ENCODE measurements at regions not wholly inside any gene's neighbourhood (a gene's known extent, or its start where the extent isn't known, plus 50 kb on each side); places are given as distances from the start of the nearest gene placed in this dataset.

DNA sequence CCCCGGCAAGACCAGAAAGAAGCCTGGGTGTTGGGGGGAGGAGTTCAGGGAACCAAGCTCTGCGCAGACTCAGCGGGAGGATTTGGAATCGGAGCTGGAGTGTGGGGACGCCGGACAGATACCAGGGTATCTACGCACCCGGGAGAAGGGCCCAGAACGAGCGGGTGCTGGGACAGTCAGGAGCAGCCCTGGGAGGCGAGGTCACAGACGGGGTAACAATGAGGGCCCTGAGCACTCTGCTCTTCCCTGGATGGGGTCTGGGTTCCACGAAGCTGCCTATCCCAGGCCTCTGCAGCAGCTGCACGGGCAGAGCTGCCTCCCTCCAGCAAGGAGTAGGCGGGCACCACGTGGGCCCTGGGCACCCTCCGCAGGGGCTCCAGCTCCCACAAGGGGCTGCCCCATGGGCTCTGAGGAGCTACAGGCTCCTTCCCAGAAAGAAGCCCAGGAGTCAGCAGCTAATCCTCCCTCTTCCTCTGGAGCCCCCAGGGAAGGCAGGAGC is 197.2 kb downstream of the BRD1 start:
- no peak overlapping the region for H3K4me3 ChIP-seq (ENCODE audit: low read depth, low read length)
- CTCF ChIA-PET = interaction anchor here (0.8 to 1.3 kb wide), 4 partner anchors 94 to 584 kb away, joined by 3 to 6 read pairs (median 4); no protein-coding TSS in a partner anchor
- no peaks in the 10 kb centered on the region for H3K36me3 ChIP-seq (ENCODE audit: control insufficient read depth in 2 of 2, insufficient read depth in 1 of 2, low read length in 2 of 2)
- H3K27ac ChIP-seq (ENCODE audit: extremely low read depth, low read depth, low read length) = no peak overlapping the region
- H3K4me1 ChIP-seq (ENCODE audit: control insufficient read depth, insufficient read depth, low read length) = no peaks in the 10 kb centered on the region
- POLR2A ChIA-PET = interaction anchor here (1.2 kb wide), 1 partner anchor 41 kb away, joined by 3 read pairs; no protein-coding TSS in a partner anchor
- H3K9me3 ChIP-seq (ENCODE audit: control insufficient read depth, insufficient read depth, low read depth, low read length) = no peaks in the 10 kb centered on the region
- TF ChIP-seq, protein P1, sequence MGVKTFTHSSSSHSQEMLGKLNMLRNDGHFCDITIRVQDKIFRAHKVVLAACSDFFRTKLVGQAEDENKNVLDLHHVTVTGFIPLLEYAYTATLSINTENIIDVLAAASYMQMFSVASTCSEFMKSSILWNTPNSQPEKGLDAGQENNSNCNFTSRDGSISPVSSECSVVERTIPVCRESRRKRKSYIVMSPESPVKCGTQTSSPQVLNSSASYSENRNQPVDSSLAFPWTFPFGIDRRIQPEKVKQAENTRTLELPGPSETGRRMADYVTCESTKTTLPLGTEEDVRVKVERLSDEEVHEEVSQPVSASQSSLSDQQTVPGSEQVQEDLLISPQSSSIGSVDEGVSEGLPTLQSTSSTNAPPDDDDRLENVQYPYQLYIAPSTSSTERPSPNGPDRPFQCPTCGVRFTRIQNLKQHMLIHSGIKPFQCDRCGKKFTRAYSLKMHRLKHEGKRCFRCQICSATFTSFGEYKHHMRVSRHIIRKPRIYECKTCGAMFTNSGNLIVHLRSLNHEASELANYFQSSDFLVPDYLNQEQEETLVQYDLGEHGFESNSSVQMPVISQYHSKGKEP (tag by site-specific recombination; IDR thresholded peaks at IDR 0.05) = no peak
- TF ChIP-seq ZNF394 (tag by site-specific recombination; IDR thresholded peaks at IDR 0.05; ENCODE audit: borderline replicate concordance) (no peak), ZIC2 (tag by site-specific recombination; IDR thresholded peaks at IDR 0.05) (peak; percentile 65), ZNF146 (tag by site-specific recombination; IDR thresholded peaks at IDR 0.05) (no peak), ZNF302 (tag by site-specific recombination; IDR thresholded peaks at IDR 0.05; ENCODE audit: low read depth) (no peak), ZNF529 (tag by site-specific recombination; IDR thresholded peaks at IDR 0.05; ENCODE audit: insufficient replicate concordance) (no peak), ZNF404 (tag by site-specific recombination; IDR thresholded peaks at IDR 0.05) (no peak), ZFP37 (tag by site-specific recombination; IDR thresholded peaks at IDR 0.05) (no peak), ZBTB21 (tag by site-specific recombination; IDR thresholded peaks at IDR 0.05) (no peak), SP7 (tag by site-specific recombination; IDR thresholded peaks at IDR 0.05) (no peak), ZNF19 (tag by site-specific recombination; IDR thresholded peaks at IDR 0.05; ENCODE audit: low read depth) (no peak), ZFHX2 (tag by site-specific recombination; conservative IDR thresholded peaks at IDR 0.05) (peak; percentile 23; the same call in 1 of the 2 replicates), ZNF623 (tag by site-specific recombination; IDR thresholded peaks at IDR 0.05) (no peak), GLIS1 (tag by site-specific recombination; IDR thresholded peaks at IDR 0.05) (0 out of 2 replicates have a peak, but pooled peaks have one; percentile 5), IKZF3 (tag by site-specific recombination; IDR thresholded peaks at IDR 0.05) (no peak), ZNF48 (tag by site-specific recombination; IDR thresholded peaks at IDR 0.05) (no peak), ZNF2 (tag by site-specific recombination; IDR thresholded peaks at IDR 0.05) (no peak), GLIS2 (tag by site-specific recombination; IDR thresholded peaks at IDR 0.05) (0 out of 2 replicates have a peak, but pooled peaks have one; percentile 30), ZNF76 (tag by site-specific recombination; IDR thresholded peaks at IDR 0.05; ENCODE audit: borderline replicate concordance, low read depth) (no peak), ZNF549 (tag by site-specific recombination; IDR thresholded peaks at IDR 0.05) (no peak)
- TF ChIP-seq, protein P2, sequence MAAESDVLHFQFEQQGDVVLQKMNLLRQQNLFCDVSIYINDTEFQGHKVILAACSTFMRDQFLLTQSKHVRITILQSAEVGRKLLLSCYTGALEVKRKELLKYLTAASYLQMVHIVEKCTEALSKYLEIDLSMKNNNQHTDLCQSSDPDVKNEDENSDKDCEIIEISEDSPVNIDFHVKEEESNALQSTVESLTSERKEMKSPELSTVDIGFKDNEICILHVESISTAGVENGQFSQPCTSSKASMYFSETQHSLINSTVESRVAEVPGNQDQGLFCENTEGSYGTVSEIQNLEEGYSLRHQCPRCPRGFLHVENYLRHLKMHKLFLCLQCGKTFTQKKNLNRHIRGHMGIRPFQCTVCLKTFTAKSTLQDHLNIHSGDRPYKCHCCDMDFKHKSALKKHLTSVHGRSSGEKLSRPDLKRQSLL (tag by site-specific recombination; IDR thresholded peaks at IDR 0.05) = no peak
- TF ChIP-seq, protein P3, sequence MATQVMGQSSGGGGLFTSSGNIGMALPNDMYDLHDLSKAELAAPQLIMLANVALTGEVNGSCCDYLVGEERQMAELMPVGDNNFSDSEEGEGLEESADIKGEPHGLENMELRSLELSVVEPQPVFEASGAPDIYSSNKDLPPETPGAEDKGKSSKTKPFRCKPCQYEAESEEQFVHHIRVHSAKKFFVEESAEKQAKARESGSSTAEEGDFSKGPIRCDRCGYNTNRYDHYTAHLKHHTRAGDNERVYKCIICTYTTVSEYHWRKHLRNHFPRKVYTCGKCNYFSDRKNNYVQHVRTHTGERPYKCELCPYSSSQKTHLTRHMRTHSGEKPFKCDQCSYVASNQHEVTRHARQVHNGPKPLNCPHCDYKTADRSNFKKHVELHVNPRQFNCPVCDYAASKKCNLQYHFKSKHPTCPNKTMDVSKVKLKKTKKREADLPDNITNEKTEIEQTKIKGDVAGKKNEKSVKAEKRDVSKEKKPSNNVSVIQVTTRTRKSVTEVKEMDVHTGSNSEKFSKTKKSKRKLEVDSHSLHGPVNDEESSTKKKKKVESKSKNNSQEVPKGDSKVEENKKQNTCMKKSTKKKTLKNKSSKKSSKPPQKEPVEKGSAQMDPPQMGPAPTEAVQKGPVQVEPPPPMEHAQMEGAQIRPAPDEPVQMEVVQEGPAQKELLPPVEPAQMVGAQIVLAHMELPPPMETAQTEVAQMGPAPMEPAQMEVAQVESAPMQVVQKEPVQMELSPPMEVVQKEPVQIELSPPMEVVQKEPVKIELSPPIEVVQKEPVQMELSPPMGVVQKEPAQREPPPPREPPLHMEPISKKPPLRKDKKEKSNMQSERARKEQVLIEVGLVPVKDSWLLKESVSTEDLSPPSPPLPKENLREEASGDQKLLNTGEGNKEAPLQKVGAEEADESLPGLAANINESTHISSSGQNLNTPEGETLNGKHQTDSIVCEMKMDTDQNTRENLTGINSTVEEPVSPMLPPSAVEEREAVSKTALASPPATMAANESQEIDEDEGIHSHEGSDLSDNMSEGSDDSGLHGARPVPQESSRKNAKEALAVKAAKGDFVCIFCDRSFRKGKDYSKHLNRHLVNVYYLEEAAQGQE (tag by site-specific recombination; IDR thresholded peaks at IDR 0.05) = no peak
- TF ChIP-seq, protein P4, sequence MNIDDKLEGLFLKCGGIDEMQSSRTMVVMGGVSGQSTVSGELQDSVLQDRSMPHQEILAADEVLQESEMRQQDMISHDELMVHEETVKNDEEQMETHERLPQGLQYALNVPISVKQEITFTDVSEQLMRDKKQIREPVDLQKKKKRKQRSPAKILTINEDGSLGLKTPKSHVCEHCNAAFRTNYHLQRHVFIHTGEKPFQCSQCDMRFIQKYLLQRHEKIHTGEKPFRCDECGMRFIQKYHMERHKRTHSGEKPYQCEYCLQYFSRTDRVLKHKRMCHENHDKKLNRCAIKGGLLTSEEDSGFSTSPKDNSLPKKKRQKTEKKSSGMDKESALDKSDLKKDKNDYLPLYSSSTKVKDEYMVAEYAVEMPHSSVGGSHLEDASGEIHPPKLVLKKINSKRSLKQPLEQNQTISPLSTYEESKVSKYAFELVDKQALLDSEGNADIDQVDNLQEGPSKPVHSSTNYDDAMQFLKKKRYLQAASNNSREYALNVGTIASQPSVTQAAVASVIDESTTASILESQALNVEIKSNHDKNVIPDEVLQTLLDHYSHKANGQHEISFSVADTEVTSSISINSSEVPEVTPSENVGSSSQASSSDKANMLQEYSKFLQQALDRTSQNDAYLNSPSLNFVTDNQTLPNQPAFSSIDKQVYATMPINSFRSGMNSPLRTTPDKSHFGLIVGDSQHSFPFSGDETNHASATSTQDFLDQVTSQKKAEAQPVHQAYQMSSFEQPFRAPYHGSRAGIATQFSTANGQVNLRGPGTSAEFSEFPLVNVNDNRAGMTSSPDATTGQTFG (tag by site-specific recombination; IDR thresholded peaks at IDR 0.05; ENCODE audit: borderline replicate concordance) = no peak
- TF ChIP-seq, protein P5, sequence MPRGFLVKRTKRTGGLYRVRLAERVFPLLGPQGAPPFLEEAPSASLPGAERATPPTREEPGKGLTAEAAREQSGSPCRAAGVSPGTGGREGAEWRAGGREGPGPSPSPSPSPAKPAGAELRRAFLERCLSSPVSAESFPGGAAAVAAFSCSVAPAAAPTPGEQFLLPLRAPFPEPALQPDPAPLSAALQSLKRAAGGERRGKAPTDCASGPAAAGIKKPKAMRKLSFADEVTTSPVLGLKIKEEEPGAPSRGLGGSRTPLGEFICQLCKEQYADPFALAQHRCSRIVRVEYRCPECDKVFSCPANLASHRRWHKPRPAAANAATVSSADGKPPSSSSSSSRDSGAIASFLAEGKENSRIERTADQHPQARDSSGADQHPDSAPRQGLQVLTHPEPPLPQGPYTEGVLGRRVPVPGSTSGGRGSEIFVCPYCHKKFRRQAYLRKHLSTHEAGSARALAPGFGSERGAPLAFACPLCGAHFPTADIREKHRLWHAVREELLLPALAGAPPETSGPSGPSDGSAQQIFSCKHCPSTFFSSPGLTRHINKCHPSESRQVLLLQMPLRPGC (tag by site-specific recombination; IDR thresholded peaks at IDR 0.05) = no peak
